ENCODE measurements at regions not wholly inside any gene's neighbourhood (a gene's known extent, or its start where the extent isn't known, plus 50 kb on each side); places are given as distances from the start of the nearest gene placed in this dataset.
A peak's percentile ranks its signal among the peaks of the same experiment; 100 is the strongest.

DNA sequence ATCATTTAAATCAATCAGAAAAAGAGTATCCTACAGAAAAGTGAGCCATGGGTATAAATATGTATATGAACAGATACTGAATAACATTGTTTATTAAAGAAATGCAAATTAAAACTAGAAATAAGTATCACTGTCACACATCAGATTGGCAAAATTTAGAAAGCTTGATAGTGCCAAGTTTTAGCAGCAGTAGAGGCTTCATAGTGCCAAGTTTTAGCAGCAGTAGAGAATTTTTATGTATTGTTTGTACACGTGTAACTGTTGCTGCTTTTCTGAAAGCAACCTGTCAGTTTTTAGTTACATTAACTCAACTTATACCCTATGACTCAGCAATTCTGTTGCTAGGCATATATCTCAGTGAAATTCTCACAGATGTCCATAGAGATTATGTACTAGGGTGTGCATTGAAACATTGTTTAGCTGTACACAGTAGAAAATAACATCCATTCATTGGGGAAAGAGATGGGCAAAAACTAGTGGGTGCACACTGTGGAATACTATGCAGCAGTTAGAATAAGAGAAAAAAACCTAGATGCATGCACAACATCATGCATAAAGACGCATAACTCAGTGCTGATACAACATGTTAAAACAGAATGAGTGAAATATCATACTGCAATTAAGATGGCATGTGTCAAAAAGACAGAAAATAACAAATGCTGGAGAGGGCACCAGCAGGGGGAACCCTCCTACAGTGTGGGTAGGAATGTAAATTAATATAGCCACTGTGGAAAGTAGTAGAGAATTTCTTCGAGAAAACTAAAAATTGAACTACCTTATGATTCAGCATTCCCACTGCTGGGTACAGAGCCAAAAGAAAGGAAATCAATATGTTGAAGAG is 294.5 kb upstream of the NT5C1B start:
- Histone ChIP-seq H3K4me1 (no peaks in the 10 kb centered on the region), H3K4me3 (no peak overlapping the region), H3K27me3 (no peaks in the 10 kb centered on the region), H3K9me3 (no peaks in the 10 kb centered on the region), H3K36me3 (no peaks in the 10 kb centered on the region), H3K27ac (no peak overlapping the region)
- DNase-seq (ENCODE audit: low spot score in 2 of 2): peak in 1 of 2 donors; percentile 15
- 64 to 74% methylated on average over 3 of the region's 3 CpGs for WGBS, 2 donors
- TF ChIP-seq, protein P1, sequence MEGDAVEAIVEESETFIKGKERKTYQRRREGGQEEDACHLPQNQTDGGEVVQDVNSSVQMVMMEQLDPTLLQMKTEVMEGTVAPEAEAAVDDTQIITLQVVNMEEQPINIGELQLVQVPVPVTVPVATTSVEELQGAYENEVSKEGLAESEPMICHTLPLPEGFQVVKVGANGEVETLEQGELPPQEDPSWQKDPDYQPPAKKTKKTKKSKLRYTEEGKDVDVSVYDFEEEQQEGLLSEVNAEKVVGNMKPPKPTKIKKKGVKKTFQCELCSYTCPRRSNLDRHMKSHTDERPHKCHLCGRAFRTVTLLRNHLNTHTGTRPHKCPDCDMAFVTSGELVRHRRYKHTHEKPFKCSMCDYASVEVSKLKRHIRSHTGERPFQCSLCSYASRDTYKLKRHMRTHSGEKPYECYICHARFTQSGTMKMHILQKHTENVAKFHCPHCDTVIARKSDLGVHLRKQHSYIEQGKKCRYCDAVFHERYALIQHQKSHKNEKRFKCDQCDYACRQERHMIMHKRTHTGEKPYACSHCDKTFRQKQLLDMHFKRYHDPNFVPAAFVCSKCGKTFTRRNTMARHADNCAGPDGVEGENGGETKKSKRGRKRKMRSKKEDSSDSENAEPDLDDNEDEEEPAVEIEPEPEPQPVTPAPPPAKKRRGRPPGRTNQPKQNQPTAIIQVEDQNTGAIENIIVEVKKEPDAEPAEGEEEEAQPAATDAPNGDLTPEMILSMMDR (IDR thresholded peaks at IDR 0.05): no peak
- TF ChIP-seq POLR2A (IDR thresholded peaks at IDR 0.05): no peak
- no peak for TF ChIP-seq EP300 (IDR thresholded peaks at IDR 0.05)

DNA sequence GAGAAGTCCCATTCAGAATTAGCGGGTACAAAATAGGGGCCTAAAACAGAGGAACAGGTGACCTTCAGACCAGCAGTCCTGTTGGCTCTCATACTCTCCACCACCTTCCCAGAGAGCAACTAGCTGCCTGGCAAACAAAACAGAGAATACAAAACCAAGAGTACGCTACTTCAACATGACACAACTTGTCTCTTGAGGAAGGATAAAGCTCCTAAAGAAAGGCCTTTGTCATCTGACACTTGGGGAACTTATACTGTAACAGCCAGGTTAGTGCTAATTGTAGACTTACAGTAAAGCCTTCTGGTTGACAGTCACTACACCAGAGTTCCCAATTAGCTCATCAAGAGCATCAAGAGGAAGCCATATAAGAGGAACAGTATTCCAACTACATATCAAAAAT is 282.1 kb upstream of the NT5C1B start:
- Histone ChIP-seq H3K4me3 (no peak overlapping the region), H3K36me3 (no peaks in the 10 kb centered on the region), H3K4me1 (no peaks in the 10 kb centered on the region), H3K27ac (no peak overlapping the region), H3K27me3 (no peaks in the 10 kb centered on the region), H3K9me3 (no peaks in the 10 kb centered on the region)
- TF ChIP-seq, protein P1 (IDR thresholded peaks at IDR 0.05): no peak
- TF ChIP-seq POLR2A (IDR thresholded peaks at IDR 0.05): no peak
- no peak for TF ChIP-seq EP300 (IDR thresholded peaks at IDR 0.05)
- WGBS, 2 donors: 93 to 100% methylated on average over 2 of the region's 2 CpGs
- DNase-seq (ENCODE audit: low spot score in 2 of 2): no peak

DNA sequence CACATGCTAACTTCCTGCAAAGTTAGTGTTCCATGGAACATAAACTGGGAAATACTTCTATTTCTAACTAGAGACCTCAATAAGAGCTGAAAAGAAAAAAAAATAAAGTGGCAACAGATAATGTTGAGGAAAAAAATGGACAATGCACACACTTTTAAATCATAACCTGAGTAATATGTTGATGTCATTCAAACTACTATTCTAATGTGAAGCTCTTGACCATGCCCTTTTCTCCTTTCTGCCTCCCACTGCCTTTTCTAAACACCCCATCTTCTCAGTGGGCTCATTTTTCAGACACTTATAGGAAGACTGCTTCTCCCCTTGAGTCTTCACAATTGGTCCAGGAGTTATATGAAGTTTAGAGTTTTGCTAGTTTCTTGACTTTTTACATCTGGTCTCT is 280.9 kb upstream of the NT5C1B start:
- Histone ChIP-seq H3K36me3 (no peaks in the 10 kb centered on the region), H3K27me3 (no peaks in the 10 kb centered on the region), H3K4me3 (no peak overlapping the region), H3K4me1 (no peaks in the 10 kb centered on the region), H3K27ac (no peak overlapping the region), H3K9me3 (peaks cover 0 to 5% (median 0%) of the 10 kb centered on the region in 4 donors)
- TF ChIP-seq EP300 (IDR thresholded peaks at IDR 0.05): no peak
- TF ChIP-seq POLR2A (IDR thresholded peaks at IDR 0.05): no peak
- TF ChIP-seq, protein P1 (IDR thresholded peaks at IDR 0.05): no peak
- DNase-seq (ENCODE audit: low spot score in 2 of 2): no peak

DNA sequence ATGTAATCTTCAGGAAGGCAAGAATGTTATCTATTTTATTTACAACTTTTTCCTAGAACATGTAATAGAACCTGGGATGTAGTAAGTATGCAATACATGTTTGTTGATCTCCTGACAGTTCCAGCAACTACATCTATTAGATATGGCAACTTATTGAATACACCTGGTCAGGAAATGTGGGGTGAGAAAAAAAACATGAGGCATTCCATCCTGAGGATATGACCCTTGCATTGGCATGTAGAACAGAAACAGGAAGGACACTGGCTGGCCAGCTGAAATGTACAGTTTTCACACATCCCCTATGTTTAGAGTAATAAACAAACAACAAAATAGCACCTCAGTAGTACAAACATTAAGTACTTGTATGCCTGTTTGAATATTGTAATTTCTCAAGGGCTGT is 272.6 kb upstream of the NT5C1B start:
- no peaks in the 10 kb centered on the region for H3K36me3 ChIP-seq
- H3K27ac ChIP-seq: no peak overlapping the region
- no peak for DNase-seq (ENCODE audit: low spot score in 2 of 2)
- TF ChIP-seq, protein P1 (IDR thresholded peaks at IDR 0.05): no peak
- TF ChIP-seq POLR2A (IDR thresholded peaks at IDR 0.05): no peak
- no peak for TF ChIP-seq EP300 (IDR thresholded peaks at IDR 0.05)
- no peak overlapping the region for H3K4me3 ChIP-seq
- H3K9me3 ChIP-seq: peaks cover 0 to 5% (median 0%) of the 10 kb centered on the region in 4 donors
- no peaks in the 10 kb centered on the region for H3K4me1 ChIP-seq
- no peaks in the 10 kb centered on the region for H3K27me3 ChIP-seq

DNA sequence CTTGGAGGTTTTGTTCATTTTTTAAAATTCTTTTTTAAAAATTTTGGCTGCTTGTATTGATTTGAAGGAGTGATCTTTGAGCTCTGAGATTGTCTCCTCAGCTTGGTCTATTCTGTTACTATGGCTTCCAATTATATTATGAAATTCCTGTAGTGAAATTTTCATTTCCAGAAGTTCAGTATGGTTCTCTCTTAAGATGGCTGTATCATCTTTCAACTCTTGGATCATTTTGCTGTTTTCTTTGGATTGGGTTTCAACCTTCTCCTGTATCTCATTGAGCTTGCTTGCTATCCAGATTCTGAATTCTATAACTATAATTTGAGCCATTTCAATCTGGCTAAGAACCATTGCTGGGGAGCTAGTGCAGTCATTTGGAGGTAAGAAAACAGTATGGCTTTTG is 270.8 kb upstream of the NT5C1B start:
- Histone ChIP-seq H3K4me1 (no peaks in the 10 kb centered on the region), H3K27ac (no peak overlapping the region), H3K36me3 (no peaks in the 10 kb centered on the region), H3K27me3 (no peaks in the 10 kb centered on the region), H3K9me3 (no peaks in the 10 kb centered on the region), H3K4me3 (no peak overlapping the region)
- no peak for TF ChIP-seq POLR2A (IDR thresholded peaks at IDR 0.05)
- no peak for TF ChIP-seq EP300 (IDR thresholded peaks at IDR 0.05)
- TF ChIP-seq, protein P1 (IDR thresholded peaks at IDR 0.05): no peak
- no peak for DNase-seq (ENCODE audit: low spot score in 2 of 2)
